Kidney capillary endothelial cell (primary cell): ENCODE measurements at regions not wholly inside any gene's neighbourhood (a gene's known extent, or its start where the extent isn't known, plus 50 kb on each side); places are given as distances from the start of the nearest gene placed in this dataset.
A peak's percentile ranks its signal among the peaks of the same experiment; 100 is the strongest.
"Not testable (repeated sequence)": the region's sequence is repeated elsewhere in the genome, so short reads cannot be mapped to it uniquely, and the experiment has no call there.

ENCODE experiments used
- DNase-seq: peaks from one replicate; pipeline ENCODE4 v3.0.0-alpha.2; 2018; ENCODE audit warnings: low spot score

DNA sequence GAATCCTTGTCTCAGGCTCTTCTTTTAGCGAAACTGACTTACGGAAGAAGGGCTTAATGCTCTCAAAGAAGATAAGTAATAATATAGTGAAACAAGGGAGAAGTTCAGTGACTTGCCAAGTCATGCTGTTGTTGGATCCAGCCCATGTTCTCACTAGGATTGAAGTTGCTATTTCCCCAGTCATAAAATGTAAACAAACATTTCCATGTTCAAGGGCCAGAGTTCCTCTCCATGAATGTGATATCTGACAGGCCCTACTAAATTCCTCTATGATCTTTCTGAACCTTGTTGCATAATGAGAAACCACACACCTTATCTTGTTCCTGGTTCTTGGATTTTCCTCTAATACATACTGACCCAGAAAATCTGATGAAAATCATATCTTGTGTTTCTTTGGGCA, 876.5 kb upstream of the B3GALT2 start:
- no peak for DNase-seq

DNA sequence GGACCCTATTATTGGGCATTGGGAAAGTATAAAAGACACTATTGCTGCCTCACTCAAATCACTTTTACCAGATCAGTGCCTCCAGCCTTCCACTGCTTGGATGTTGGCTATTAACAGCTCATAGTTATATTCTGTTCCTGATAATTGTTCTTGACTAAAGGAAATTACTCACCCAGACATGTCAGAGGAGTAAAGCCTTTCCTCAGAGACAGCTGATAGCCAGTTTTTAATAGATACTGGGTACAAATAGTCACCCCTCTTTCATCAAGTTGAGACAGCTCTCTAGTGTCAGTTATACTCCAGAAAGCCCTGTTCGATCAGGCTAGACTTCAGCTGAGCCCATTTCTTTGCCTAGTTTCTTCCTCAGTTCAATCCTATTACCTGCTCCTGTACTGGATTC, 876.1 kb upstream of the B3GALT2 start:
- peak; percentile 52 for DNase-seq

DNA sequence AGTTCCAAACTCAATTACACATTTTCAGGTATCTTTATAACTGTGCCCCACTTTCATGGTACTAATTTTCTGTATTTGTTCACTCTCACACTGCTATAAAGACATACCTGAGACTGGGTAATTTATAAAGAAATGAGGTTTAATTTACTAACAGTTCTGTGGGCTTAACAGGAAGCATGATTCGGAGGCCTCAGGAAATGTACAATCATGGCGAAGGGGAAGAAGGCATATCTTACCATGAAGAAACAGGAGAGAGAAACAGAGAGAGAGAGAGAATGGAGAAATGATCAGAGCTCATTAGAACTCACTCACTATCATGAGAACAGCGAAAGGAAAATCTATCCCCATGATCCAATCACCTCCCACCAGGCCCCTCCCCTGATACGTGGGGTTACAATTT, 874.1 kb upstream of the B3GALT2 start:
- no peak for DNase-seq

DNA sequence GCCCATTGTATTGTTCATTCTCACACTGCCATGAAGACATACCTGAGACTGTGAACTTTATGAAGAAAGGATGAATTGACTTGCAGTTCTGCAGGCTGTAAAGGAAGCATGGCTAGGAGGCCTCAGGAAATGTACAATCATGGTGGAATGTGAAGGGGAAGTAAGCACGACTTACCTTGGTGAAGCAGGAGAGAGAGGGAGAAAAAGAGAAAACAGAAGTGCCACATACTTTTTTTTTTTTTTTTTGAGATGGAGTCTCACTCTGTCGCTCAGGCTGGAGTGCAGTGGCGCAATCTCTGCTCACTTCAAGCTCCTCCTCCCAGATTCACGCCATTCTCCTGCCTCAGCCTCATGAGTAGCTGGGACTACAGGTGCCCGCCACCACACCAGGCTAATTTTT, 871.9 kb upstream of the B3GALT2 start:
- not testable (repeated sequence) for DNase-seq

DNA sequence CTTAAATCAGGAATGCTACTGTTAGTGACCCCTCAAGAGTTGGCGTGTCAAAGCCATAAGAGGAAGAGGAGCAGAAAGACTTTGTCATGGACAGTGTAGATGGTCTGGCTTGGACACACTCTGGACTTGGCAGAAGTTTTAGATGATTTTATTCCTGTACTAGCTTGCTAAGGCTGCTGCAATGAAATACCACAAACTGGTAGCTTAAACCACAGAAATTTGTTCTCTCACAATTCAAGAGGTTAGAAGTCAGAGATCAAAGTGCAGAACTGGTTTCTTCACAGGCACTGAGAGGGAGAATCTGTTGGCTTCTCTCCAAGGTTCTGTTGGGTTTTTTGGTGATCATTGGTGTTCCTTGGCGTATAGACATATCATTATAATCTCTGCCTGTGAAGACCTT, 869.8 kb upstream of the B3GALT2 start:
- DNase-seq = no peak

DNA sequence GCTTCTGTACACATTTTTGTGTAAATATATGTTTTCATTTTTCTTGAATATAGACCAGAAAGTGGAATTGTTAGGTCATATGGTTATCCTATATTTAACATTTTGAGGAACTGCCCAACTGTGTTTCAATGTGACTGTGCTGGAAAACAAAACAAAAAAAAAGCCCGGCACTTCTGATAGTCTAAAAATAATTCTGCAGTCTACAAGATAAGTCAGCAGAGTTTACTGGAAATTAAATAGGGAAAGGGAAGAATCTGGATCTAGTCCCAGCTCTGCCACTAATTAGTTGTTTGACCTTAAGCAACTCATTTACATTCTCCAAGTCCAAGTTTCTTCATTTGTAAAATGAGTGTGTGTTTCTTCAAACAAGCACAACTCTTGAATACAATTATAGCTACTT, 869.1 kb upstream of the B3GALT2 start:
- no peak for DNase-seq

DNA sequence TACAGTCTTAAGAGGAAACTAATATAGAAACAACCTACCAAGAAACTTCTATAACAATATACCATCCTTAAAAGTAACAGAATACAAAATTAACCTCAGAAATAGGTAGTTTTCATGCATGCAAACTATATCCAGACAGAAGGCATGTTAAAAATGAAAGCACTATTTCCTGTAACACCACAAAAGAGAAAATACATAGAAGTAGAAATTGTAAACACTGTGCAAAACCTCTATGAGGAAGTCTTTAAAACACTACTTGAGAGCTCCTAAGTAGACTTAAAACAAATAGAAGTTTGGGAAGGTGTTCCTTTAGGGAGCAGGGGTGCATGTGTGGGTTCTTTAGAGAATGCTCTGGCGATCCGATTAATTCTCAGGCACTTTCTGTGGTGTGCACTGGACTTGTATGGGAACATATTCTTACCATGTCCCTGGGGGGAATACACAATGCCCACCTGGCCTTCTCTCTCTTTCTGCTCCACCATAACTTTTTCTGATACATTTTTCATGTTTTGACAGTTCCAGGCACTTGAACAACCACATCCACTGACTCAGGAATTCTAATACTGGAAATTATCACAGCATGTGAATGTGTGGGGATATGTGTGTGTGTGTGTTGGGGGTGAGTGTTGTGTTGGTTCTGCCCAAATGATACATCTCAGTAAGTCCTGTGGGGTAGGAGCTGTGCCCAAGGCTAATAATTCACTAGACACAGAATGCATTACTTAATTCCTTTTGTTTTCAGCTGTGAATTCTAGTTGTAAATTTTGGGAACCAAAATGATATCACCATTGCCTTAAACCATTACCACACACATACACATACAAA, 866.3 kb upstream of the B3GALT2 start:
- DNase-seq = no peak

DNA sequence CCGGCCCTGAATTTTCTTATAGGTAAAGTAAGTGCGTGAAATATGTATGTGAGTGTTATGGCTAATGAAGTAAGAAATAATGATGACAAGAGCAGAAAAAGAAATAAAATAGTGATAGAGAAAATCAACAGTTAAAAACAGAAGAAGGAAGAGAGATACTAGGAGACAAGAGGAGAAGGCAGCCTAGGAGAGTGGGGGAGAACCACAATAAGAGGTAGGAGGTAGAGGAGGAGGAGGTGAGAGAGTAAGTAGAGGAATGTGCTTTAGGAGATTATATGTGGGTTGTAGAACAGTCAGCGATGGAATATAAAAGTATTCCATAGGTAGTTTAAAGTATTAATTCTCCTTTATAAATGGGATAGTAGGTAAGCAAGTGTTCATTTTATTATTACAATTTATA, 861.5 kb upstream of the B3GALT2 start:
- DNase-seq = no peak

DNA sequence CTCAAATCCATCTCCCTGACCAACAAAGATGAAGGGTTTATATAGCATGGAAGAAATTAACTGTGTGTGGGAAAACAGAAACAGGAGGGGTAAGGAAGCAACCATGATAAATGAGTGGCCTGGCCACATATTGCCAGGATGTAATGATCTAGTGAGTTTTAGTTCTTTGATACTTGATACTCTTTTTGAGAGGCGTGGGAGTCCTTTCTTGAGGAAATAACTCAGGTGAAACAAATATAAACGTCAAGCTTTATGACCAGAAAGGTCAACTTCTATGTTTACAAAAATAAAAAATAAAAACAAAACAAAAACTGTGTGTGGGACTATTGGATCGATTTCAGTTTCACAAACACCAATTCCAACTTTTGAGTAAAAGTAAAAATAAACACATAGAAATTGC, 860.8 kb upstream of the B3GALT2 start:
- no peak for DNase-seq

DNA sequence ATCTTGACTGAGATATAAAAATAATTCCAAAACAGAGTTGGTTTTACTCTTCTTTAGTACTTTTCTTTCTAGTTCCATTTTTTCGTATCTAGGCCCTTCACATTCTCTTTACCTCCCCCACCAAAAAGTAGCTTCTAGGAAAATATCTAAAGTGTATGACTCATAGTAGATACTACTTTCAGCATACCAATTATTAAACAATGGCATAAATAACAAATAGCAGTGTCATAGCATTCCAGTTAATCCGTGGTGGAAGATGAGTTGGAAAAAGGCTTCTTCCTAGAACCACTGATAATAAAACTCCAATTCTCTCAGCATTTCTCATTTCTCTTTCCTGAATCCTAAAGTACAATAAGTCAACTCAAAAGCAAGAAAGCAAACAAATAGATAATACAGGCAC, 859.0 kb upstream of the B3GALT2 start:
- DNase-seq = peak; percentile 68

DNA sequence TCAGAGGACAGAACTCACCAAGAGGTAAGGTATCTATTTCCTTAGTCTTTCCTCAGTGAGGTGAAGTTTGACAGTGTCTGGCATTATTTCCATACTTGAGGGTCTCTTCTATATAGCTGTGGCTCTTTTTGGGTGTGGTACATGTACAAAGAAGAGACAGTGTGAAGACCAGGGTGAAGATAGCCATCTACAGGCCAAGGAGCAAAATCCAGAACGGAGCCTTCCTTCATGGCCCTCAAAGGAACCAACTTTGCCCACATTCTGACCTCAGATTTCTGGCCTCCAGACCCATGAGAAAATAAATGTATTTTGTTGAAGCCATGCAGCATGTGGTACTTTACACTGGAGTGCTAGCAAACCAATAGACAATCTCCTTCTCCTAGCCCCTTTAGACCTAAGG, 858.5 kb upstream of the B3GALT2 start:
- no peak for DNase-seq

DNA sequence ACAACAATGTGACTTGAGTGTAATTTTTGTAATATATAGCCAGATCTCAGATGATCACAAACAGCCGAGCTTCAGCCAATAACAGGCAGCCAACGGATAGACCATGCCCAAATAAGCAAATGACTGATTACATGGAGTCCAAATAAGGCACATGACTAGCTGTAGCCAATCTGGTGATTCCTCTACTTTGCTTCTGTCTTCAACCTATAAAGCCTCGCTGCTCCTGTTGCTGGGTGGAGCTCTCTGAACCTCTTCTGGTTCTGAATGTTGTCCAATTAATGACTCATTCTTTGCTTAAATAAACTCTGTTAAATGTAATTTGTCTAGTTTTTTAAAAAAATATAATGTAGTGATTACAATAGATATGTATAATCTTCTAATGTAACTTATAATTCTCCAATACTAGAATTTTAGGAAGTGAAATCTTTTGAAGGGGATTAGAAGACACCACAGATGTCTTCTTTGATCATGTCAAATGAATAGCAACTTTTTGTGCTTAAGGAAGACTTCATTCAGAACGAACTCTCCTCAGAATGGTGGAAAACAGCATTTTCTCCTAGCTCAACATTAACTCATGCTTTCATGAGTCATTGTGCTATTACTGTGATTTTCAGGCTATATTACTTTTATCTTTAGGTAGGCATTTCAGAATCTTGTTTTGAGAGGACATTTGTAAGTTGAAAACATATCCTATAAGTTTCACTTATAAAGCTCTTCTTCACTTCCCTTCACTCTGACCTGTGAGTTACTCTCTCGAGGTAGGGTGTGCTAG, 857.8 kb upstream of the B3GALT2 start:
- DNase-seq = peak; percentile 7

DNA sequence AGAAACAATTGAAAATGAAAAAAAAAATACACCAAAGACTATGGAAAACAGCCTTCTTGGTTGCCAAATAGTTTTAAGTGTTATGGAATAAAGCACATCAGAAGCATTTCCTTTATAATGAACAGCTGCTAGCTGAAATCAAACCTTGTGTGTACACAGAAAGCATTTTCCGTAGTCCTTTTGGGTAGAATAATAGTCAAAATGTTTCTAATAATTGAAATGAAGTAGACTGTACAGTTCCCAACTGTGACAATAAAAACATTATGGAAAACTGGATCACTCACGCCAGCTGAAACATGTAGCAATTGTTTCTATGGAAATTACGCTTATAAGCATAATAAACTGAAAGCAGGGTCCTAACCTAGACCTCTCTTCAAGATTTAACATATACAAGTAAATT, 856.3 kb upstream of the B3GALT2 start:
- DNase-seq = no peak

DNA sequence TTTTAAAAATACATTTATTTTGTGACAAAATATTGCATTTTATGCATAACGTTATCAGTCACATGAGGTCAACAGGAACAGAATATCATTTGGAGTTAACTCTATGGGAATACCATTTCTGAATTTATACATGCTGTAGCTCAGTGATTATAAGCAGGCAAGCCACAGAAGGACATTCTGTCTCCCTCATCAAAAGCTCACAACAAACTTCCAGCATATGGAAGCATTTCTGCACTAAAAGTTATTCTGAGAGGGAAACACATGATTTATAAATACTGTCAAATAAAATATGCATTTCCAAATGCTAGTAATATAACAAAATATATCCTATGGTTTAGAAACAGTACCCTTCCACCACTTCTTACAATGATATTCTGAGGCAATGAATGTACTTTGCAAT, 854.1 kb upstream of the B3GALT2 start:
- no peak for DNase-seq

DNA sequence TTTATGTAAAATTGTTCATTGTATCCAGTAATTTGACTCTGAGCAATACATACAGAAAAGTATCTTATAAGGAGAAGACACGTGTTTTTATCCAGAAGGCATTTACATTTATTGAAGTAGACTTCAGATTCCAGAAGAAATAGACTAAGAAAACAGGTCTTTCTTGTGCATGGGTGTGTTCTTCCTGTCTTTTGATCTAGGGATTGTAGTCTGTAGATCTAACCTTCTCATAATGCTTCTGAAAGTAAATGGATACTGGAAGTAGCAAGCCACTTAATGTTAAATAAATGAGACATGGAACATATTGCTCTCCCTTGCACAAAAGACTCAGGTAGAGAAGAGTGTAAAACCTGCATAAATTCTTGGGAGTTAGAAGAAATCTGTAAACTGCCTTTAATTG, 853.2 kb upstream of the B3GALT2 start:
- no peak for DNase-seq

DNA sequence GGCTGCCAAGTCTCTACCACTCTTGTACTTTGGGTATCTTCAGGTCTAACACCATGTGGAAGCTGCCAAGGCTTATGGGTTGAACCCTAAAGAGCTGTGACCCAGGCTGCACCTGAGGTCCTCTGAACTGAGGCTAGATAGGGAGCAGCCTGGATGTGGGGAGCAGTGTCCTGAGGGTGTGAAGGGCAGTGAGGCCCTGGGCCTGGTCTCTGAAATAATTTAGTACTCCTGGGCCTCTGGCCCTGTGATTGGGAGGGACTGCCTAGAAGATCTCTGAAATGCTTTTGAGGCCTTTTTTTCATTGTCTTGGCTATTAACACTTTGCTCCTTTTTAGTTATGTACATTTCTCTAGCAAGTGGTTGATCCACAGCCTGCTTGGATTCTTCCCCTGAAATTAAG, 847.2 kb upstream of the B3GALT2 start:
- no peak for DNase-seq

DNA sequence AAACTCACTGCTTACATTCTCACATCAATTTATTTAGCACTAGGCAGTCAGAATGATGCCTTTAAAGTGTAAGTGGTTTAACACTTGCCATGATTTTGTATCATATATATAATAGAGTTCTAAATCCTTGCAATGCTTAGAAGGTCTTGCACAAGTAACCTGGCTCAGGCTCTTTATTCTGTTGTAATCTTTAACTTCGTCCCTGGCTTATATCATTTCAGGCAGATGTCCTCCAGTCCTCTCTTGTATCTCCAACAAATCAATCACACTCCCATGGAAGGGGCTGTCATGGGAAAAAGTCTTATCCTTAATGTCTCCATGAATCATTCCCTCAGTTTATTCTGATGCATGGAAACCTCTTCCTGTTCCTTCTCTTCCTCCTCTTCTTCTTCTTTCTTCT, 841.6 kb upstream of the B3GALT2 start:
- DNase-seq = no peak

DNA sequence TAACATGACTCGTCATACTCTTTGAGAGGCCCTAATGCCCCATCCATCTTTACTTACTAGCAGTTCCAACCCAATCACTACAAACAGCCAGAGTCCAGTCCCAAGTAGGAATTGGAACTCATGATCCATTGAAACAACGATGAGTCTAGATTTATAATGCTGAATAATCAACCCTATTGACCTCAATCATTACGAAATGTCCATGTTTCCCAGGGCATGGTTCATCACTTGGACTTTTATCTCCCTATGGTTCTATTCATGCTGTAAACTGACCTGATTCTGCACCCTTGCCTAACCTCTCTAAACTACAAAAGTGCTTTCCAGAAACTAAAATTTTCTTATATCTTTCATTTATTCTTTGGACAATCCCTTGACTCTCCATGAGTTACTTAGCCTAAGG, 840.0 kb upstream of the B3GALT2 start:
- no peak for DNase-seq

DNA sequence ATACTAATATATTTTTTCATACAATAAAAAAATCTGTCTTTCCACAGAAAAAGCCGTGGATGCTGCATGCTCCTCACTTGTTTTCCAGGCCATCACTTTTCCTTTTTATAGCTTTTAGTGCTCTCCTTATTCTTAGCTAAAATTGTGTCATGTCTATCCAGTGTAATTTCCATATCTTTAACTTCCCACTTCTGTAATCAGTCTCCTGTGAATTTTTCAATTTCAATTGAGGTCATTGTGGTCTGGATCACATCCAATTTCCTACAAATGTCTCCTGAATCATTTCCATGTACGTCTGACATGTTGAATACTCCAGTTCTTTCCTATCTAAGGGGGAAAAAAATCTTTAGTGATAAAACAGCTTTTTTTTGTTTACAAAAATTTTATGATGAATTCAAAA, 838.2 kb upstream of the B3GALT2 start:
- DNase-seq = peak; percentile 56

DNA sequence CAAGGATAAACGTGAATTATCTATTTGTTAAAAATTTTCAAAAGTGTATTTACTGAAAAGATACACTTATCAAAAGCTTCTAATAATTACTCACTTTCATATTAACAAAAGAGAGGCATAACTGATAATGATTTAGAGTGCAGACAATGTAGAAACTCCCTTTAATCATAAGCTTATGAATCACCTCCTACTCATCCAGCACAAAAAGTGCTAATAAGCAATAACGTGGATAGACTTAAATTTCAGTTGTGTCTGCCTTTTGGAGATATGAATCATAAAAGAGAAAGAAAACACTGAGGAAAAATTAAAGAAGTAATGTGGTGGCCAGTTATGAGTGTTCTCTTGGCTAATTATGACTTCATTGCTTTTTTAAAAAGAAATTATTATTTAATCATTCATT, 827.6 kb upstream of the B3GALT2 start:
- peak; percentile 6 for DNase-seq

DNA sequence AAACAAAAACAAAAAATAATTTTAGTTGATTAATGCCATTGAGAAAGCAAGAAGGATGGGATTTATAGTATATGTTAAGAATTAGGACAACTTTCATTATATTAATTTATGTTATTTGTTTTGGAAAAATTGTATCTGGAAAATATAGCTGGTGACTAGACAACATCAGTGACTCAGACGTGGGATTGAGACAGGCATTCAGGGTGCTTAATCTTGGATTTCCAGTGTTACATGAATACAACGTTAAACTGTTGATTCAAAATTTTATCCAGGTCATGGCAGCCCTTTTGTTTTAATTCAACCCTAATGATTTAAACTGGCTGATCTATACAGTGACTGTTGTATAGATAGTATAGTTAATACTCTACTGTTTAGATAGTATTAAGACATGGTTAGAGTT, 827.1 kb upstream of the B3GALT2 start:
- no peak for DNase-seq

DNA sequence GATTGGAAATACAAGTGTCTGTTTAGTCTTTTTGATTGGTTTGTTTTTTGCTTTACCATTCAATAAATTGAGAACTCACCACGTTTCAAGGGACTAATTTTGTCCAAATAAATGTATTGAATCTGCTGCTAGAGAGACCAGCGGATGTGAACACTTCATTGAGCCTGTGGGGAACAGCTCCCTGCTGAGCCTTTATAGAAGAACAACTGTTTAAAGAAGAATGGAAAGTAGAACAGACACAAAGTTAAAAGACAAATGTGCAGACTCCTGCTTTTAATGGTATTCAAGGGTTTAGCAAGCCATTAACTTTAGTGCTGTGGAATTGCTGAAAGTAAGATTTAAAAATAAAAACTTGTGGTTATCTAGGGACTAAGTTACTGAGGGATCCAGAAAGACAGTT, 817.7 kb upstream of the B3GALT2 start:
- DNase-seq = no peak

DNA sequence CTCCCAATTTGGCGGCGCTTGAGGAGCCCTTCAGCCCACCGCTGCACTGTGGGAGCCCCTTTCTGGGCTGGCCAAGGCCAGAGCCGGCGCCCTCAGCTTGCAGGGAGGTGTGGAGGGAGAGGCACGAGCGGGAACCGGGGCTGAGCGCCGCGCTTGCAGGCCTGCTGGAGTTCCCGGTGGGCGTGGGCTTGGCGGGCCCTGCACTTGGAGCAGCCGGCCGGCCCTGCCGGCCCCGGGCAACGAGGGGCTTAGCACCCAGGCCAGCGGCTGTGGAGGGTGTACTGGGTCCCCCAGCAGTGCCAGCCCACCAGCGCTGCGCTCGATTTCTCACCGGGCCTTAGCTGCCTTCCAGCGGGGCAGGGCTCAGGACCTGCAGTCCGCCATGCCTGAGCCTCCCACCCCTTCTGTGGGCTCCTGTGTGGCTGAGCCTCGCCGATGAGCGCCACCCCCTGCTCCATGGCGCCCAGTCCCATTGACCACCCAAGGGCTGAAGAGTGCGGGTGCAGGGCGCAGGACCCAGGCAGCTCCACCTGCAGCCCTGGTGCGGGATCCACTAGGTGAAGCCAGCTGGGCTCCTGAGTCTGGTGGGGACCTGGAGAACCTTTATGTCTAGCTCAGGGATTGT, 815.4 kb upstream of the B3GALT2 start:
- DNase-seq = not testable (repeated sequence)
